OCI-LY1 (cell line): ENCODE measurements at regions not wholly inside any gene's neighbourhood (a gene's known extent, or its start where the extent isn't known, plus 50 kb on each side); places are given as distances from the start of the nearest gene placed in this dataset.
"Not testable (repeated sequence)": the region's sequence is repeated elsewhere in the genome, so short reads cannot be mapped to it uniquely, and the experiment has no call there.

ENCODE experiments used
- EZH2 ChIP-seq: fragments of 200-600 bp; sonication (generic), shearing (Covaris generic); IDR thresholded peaks from 2 replicates; pipeline ENCODE4 v1.8.0; 2017; ENCODE audit warnings: borderline replicate concordance, mixed run types, mild to moderate bottlenecking, antibody characterized with exemption, low read length, moderate library complexity, mixed read lengths
- TF ChIP-seq, protein P1 (sequence below): fragments of 200-600 bp; sonication (generic), shearing (Covaris generic); IDR thresholded peaks from 2 replicates; pipeline ENCODE4 v1.5.1; 2017; ENCODE audit warnings: mild to moderate bottlenecking, antibody characterized with exemption, low read length, moderate library complexity, mixed read lengths

GRCh38 chrX:73911946-73912345 is 59.4 kb upstream of the XIST start:
- TF ChIP-seq, protein P1, sequence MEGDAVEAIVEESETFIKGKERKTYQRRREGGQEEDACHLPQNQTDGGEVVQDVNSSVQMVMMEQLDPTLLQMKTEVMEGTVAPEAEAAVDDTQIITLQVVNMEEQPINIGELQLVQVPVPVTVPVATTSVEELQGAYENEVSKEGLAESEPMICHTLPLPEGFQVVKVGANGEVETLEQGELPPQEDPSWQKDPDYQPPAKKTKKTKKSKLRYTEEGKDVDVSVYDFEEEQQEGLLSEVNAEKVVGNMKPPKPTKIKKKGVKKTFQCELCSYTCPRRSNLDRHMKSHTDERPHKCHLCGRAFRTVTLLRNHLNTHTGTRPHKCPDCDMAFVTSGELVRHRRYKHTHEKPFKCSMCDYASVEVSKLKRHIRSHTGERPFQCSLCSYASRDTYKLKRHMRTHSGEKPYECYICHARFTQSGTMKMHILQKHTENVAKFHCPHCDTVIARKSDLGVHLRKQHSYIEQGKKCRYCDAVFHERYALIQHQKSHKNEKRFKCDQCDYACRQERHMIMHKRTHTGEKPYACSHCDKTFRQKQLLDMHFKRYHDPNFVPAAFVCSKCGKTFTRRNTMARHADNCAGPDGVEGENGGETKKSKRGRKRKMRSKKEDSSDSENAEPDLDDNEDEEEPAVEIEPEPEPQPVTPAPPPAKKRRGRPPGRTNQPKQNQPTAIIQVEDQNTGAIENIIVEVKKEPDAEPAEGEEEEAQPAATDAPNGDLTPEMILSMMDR, result not testable (repeated sequence)
- TF ChIP-seq EZH2, result not testable (repeated sequence)
